ENCODE measurements at regions not wholly inside any gene's neighbourhood (a gene's known extent, or its start where the extent isn't known, plus 50 kb on each side); places are given as distances from the start of the nearest gene placed in this dataset.

DNA sequence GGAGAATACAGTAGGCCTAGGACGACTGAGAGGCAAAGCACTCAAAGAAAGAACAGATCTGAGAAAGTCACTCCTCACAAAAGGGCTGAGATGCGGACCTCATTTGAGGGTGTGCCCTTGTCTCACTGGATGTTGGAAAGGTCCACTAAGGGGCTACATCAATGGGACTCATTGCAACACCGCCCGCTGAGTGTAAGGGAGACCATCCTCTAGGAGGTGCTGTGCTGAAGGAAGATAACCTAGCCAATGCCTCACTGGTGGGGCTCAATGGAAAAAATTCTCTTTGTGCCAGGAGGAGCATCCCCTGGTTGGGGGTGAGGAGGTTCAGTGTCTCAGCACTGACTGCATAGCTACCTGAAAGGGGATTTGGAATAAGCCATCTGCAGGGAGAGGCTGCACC lies 758.7 kb upstream of the CELF2 start:
- Mint-ChIP-seq H3K4me1 (no peaks in the 10 kb centered on the region), H3K27ac (no peak overlapping the region), H3K27me3 (no peaks in the 10 kb centered on the region), H3K4me3 (no peak overlapping the region), H3K36me3 (ENCODE audit: low read depth) (no peaks in the 10 kb centered on the region)
- ATAC-seq = no peak
- DNase-seq = no peak
- no peaks in the 10 kb centered on the region for H3K9me3 ChIP-seq (ENCODE audit: control insufficient read depth, low read length, poor library complexity, severe bottlenecking)

DNA sequence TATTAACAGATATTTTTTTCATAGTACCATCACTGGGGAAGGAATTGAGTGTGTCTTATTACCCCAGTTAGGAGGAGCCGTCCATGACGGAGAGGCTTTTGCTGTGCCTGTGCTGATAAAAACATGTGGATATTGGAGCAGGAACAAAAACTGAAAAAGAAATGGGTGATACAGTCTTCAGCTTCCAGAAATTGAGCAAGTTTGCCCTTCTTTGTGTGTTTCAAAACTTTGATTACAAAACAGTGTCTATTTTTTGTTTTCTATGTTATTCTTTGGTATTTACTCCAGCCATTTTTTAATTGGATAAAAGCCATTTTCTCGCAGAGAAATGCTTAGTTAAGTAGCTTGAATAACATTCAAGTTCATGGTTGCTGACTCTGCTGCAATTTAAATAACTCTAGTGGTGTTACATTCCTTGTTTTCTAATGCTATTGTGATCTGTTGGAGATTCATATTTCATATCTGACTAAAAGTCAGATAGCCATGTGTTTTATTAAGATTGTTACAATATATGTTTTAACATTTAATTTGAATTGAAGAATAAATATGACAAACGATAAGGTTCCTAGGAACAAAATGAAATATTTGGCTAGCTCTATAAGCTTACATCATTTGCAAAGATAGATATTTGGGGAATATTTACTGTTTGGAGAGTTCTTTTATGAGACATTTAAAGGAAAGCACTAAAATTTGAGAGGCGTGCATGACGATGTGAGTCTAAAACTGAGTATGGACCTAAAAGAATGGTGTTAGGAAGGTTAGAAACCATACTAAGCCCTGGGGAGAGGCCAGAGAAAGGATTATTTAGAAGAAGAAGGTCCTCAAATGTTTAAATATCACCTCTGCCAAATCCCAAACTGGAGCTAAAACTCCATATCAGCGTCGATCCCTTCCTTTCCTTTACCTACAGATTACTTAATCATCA lies 747.3 kb upstream of the CELF2 start:
- DNase-seq = no peak
- H3K36me3 Mint-ChIP-seq (ENCODE audit: low read depth) = peaks cover 2% of the 10 kb centered on the region
- no peak overlapping the region for H3K4me3 Mint-ChIP-seq
- H3K9me3 ChIP-seq (ENCODE audit: control insufficient read depth, low read length, poor library complexity, severe bottlenecking) = no peaks in the 10 kb centered on the region
- H3K27ac Mint-ChIP-seq = no peak overlapping the region
- ATAC-seq = no peak
- no peaks in the 10 kb centered on the region for H3K4me1 Mint-ChIP-seq
- H3K27me3 Mint-ChIP-seq = peaks cover 23% of the 10 kb centered on the region

DNA sequence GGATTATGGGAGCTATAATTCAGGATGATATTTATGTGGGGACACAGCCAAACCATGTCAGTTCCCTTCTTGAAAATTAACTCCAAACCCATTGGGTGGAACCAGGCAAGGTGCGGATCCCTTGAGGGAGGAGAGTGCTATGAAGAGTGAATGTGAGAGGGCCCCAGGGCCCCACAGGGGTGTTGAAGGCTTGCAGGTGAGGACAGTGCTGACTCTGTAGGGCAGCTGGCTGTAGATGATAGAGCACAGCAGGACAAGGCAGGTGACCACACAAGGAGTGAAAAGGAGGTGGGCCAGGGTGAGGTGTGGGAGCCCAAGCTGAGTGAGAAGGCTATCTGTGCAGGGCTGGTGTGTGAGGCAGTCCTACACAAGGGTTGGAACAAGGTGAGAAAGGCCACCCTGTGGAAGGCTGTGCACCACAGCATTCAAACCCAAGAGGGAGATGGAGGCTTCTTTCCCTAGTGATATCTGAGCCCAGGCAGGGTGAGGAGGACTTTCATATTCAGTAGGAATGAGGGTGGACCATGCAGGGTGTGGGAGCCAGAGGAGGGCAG lies 746.0 kb upstream of the CELF2 start:
- no peaks in the 10 kb centered on the region for H3K9me3 ChIP-seq (ENCODE audit: control insufficient read depth, low read length, poor library complexity, severe bottlenecking)
- Mint-ChIP-seq H3K27me3 (peaks cover 23% of the 10 kb centered on the region), H3K4me3 (no peak overlapping the region), H3K27ac (no peak overlapping the region), H3K36me3 (ENCODE audit: low read depth) (peaks cover 2% of the 10 kb centered on the region), H3K4me1 (no peaks in the 10 kb centered on the region)
- no peak for ATAC-seq
- DNase-seq = no peak

DNA sequence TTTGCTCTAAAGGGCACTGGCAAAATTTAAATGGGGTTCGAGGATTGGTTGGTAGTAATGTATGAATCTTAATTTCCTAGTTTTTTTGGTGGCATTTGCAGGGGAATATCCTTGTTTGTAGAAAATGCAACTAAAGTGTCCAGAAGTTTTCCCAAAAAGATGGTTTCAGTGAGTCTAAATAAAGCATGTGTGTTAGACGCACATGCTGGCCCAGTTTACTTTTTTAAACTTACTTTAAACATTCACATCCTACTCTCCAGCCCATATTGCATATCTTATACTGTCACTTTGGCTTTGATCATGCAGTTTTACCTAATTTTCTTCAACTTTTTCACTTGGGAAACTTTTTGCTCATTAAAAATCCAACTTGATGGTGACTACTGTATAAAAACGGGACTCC lies 744.0 kb upstream of the CELF2 start:
- Mint-ChIP-seq H3K4me3 (no peak overlapping the region), H3K36me3 (ENCODE audit: low read depth) (peaks cover 2% of the 10 kb centered on the region), H3K4me1 (no peaks in the 10 kb centered on the region), H3K27me3 (peaks cover 28% of the 10 kb centered on the region), H3K27ac (no peak overlapping the region)
- DNase-seq (no peak), ATAC-seq (no peak)
- H3K9me3 ChIP-seq (ENCODE audit: control insufficient read depth, low read length, poor library complexity, severe bottlenecking) = no peaks in the 10 kb centered on the region

DNA sequence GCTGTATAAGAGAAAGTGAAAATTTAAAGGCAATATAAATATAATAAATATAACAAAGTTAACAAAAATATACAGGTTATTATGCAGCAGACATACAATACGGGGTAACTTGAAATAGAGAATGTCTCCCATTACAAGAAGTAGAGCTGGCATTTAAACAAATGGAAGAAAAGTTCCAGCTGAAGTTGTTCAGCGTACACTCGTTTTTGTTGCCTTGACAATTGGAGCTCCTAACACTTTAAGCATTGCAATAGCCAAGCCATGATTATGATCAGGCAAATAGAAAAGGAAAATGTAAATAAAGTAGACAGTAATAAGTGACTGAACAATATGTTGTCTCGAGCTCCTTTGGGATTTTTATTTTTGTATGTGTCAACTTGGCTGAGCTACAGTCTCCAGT lies 737.8 kb upstream of the CELF2 start:
- no peaks in the 10 kb centered on the region for H3K36me3 Mint-ChIP-seq (ENCODE audit: low read depth)
- H3K9me3 ChIP-seq (ENCODE audit: control insufficient read depth, low read length, poor library complexity, severe bottlenecking) = no peaks in the 10 kb centered on the region
- no peak overlapping the region for H3K4me3 Mint-ChIP-seq
- no peaks in the 10 kb centered on the region for H3K4me1 Mint-ChIP-seq
- no peak overlapping the region for H3K27ac Mint-ChIP-seq
- no peak for DNase-seq
- no peak for ATAC-seq
- H3K27me3 Mint-ChIP-seq = peaks cover 12% of the 10 kb centered on the region

DNA sequence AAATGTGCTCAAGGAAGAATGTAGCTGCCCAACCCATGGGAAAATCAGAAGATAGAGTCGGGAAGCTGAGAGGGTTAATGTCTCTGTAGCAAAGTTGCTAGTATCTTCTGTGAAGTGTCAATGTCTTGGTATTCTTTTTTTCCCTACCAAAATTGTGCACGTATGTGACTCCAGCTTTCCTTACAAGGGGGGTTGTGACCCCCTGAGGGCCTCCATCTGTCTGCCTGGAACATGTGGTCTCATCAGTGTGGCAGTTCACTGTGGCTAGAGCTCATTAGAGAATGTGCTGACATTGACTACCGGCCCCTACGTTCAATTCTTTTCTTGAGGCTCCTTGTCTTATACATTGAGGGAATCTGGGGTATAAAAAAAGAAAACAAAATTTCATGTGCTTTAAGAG lies 725.2 kb upstream of the CELF2 start:
- H3K4me1 Mint-ChIP-seq = no peaks in the 10 kb centered on the region
- H3K27me3 Mint-ChIP-seq = peaks cover 4% of the 10 kb centered on the region
- no peak for DNase-seq
- H3K9me3 ChIP-seq (ENCODE audit: control insufficient read depth, low read length, poor library complexity, severe bottlenecking) = no peaks in the 10 kb centered on the region
- H3K36me3 Mint-ChIP-seq (ENCODE audit: low read depth) = peaks cover 2% of the 10 kb centered on the region
- no peak for ATAC-seq
- H3K27ac Mint-ChIP-seq = no peak overlapping the region
- no peak overlapping the region for H3K4me3 Mint-ChIP-seq

DNA sequence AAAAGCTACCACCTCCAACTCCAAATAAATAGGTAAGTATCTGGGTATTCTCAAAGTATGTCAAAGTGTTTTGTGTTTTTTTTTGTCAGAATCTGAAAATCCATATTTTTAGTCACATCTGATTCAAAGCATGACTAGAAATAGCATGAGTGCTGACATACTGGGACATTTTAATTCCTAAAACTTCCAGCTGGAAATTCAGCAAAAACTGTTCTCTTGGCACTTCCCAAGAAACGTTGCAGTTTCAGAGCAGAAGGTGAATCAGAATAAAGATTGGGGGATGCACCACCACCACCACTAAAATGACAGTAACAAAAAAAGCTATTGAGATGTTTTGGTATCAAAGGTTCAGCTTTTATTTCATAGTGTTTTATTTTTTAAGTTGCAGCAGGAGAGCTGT lies 724.6 kb upstream of the CELF2 start:
- Mint-ChIP-seq H3K4me3 (no peak overlapping the region), H3K27me3 (peaks cover 4% of the 10 kb centered on the region), H3K4me1 (no peaks in the 10 kb centered on the region), H3K36me3 (ENCODE audit: low read depth) (peaks cover 2% of the 10 kb centered on the region), H3K27ac (no peak overlapping the region)
- ATAC-seq (no peak), DNase-seq (no peak)
- H3K9me3 ChIP-seq (ENCODE audit: control insufficient read depth, low read length, poor library complexity, severe bottlenecking) = no peaks in the 10 kb centered on the region

DNA sequence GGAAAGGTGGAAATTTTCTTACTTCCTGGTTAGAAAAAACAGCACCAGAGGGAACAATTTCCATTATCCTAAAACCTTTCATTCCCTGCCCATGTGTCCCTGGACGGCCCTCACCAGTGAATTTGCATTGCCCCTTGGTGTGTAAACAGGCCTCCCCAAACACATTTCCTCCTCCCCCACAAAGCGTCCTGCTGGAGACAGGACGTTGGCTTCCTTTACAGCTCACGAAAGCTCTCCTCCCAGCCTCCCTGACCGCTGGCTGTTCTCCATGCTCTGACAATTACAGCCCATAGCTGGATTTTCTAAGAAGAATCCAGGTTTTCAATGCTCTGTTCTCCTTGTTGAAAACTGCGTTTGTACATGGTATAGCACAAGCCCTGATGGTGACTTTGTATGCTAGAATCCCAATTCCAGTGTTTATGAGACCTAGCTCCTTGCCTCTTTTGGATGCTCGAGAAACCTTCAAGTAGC lies 724.2 kb upstream of the CELF2 start:
- Mint-ChIP-seq H3K4me3 (no peak overlapping the region), H3K27me3 (peaks cover 4% of the 10 kb centered on the region), H3K36me3 (ENCODE audit: low read depth) (peaks cover 2% of the 10 kb centered on the region), H3K4me1 (no peaks in the 10 kb centered on the region), H3K27ac (no peak overlapping the region)
- H3K9me3 ChIP-seq (ENCODE audit: control insufficient read depth, low read length, poor library complexity, severe bottlenecking) = no peaks in the 10 kb centered on the region
- ATAC-seq (no peak), DNase-seq (no peak)

DNA sequence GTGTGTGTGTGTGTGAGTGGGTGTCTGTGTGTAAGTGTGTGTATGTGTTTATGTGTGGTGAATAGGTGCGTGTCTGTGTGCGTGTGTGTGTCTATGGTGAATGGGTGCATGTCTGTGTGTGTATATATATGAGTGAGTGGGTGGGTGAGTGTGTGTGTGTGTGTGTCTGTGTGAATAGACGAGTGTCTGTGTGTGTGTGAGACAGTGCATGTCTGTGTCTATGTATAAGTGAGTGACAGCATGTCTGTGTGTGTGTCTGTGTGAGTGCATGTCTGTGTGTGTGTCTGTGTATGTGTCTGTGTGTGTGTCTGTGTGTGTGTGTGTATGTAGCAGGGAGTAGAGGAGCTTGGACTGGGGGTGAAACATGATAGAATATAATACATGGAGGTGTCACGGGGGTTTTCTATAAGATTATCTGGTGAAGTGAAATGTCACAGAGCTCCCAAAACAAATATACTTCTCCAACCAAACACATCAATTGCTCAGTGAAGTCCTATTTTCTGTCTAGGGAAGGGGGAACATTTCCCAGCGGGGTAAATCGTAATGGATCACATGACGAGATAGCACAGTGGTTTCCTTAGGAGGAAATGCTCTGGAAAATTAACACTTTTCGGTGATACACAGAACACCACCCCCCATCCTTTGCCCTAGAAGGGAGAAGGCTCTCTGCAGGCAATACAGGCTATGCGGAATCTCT lies 723.3 kb upstream of the CELF2 start:
- Mint-ChIP-seq H3K4me3 (no peak overlapping the region), H3K4me1 (no peaks in the 10 kb centered on the region), H3K27ac (no peak overlapping the region), H3K27me3 (peaks cover 4% of the 10 kb centered on the region), H3K36me3 (ENCODE audit: low read depth) (peaks cover 2% of the 10 kb centered on the region)
- ATAC-seq = no peak
- H3K9me3 ChIP-seq (ENCODE audit: control insufficient read depth, low read length, poor library complexity, severe bottlenecking) = no peaks in the 10 kb centered on the region
- DNase-seq = no peak

DNA sequence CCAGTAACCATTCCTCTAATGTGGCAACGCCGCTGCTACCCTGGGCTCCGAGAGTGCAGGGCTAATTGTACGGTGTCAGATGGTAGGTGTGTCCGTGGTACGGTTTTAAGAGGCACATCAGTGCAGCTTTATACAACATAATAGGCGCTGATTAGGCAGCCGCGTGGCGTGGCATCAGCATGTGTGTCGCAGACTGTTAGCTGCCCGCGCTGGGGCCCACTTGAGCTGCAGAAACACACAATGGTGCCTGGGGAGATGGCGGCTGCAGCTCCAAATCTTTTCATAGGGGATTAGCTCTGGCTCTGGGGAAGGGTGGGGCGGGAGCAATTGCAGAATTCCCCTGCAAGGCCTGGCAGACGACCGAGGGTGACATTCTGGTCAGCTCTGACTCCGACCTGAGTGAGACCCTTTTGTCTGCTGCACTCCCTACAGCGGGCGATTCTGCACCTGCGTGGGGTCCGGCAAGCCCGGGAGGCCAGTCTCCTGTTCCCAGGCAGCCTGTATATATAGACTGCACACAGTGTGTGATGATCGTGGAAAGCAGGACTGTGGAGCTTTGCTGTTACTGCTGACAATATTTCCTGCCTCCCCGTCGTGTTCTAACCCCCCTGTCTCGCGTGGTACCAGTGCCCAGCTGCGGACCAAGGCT lies 722.7 kb upstream of the CELF2 start:
- Mint-ChIP-seq H3K27me3 (peaks cover 4% of the 10 kb centered on the region), H3K27ac (no peak overlapping the region), H3K36me3 (ENCODE audit: low read depth) (peaks cover 2% of the 10 kb centered on the region), H3K4me1 (no peaks in the 10 kb centered on the region), H3K4me3 (no peak overlapping the region)
- DNase-seq (no peak), ATAC-seq (no peak)
- H3K9me3 ChIP-seq (ENCODE audit: control insufficient read depth, low read length, poor library complexity, severe bottlenecking) = no peaks in the 10 kb centered on the region

DNA sequence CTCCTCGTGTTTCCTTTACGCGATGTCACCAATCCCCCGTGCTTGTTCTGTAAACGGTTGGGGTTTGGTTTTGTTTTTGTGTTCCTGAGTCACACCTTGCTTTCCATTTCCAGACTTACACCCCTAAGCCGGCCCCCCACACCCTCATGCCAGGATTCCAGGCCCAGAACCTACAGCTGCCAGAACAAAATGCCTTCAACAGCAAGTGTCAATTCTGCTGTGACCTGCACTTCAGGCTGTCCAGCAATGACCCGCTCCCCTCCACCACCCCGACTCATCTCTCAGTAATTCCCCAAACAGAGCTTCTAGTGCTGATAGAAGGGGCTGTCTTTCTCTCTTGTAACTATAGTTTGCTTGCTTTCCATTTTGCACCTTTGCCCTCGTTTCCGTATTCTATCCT lies 722.1 kb upstream of the CELF2 start:
- H3K36me3 Mint-ChIP-seq (ENCODE audit: low read depth) = peaks cover 2% of the 10 kb centered on the region
- no peak for DNase-seq
- no peaks in the 10 kb centered on the region for H3K9me3 ChIP-seq (ENCODE audit: control insufficient read depth, low read length, poor library complexity, severe bottlenecking)
- H3K4me3 Mint-ChIP-seq = no peak overlapping the region
- no peak overlapping the region for H3K27ac Mint-ChIP-seq
- H3K27me3 Mint-ChIP-seq = peaks cover 4% of the 10 kb centered on the region
- H3K4me1 Mint-ChIP-seq = no peaks in the 10 kb centered on the region
- ATAC-seq = no peak

DNA sequence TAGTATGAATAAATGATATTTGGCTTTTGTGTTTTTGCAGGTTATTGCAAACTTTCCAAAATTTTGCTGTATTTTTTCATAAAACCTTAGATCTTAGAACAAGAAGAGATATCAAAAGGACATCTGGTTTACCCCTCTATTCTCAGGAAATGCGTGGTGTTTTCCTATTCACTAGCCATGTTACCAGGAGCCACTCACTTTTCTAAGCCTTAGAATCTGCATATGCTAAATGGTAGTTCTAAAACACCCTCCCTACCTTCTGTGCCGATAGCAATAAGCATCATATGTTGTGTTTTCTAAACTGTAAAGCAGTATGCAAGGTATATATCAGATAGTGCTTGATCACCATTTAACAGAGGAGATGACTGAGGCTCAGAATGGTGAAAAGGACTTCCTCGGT lies 715.0 kb upstream of the CELF2 start:
- H3K36me3 Mint-ChIP-seq (ENCODE audit: low read depth) = no peaks in the 10 kb centered on the region
- no peak for DNase-seq
- no peak for ATAC-seq
- H3K27ac Mint-ChIP-seq = no peak overlapping the region
- H3K27me3 Mint-ChIP-seq = peaks cover 19% of the 10 kb centered on the region
- no peaks in the 10 kb centered on the region for H3K9me3 ChIP-seq (ENCODE audit: control insufficient read depth, low read length, poor library complexity, severe bottlenecking)
- no peaks in the 10 kb centered on the region for H3K4me1 Mint-ChIP-seq
- H3K4me3 Mint-ChIP-seq = no peak overlapping the region

DNA sequence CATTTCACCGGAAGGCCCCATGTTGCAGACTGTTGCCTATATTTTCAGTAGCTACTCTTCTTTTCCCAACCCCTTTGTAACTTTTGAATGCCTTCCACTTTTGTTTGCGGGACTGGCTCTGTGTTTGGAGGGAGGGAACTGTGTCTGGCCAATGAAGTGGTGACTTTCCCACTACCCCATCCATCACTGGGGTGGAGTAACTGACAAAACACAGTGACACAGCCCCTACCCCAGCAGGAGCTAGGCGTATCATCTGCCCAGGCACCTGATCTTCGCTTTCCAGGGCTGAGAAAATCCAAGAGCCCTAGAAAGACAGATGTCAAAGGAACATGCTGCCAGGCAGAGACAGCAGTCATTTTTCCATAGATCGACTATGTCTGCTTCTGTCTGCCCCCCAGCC lies 710.6 kb upstream of the CELF2 start:
- no peak overlapping the region for H3K27ac Mint-ChIP-seq
- DNase-seq = no peak
- H3K9me3 ChIP-seq (ENCODE audit: control insufficient read depth, low read length, poor library complexity, severe bottlenecking) = no peaks in the 10 kb centered on the region
- ATAC-seq = no peak
- H3K27me3 Mint-ChIP-seq = peaks cover 24% of the 10 kb centered on the region
- no peaks in the 10 kb centered on the region for H3K36me3 Mint-ChIP-seq (ENCODE audit: low read depth)
- H3K4me1 Mint-ChIP-seq = no peaks in the 10 kb centered on the region
- no peak overlapping the region for H3K4me3 Mint-ChIP-seq
